ENCODE measurements at regions not wholly inside any gene's neighbourhood (a gene's known extent, or its start where the extent isn't known, plus 50 kb on each side); places are given as distances from the start of the nearest gene placed in this dataset.
"Not testable (repeated sequence)": the region's sequence is repeated elsewhere in the genome, so short reads cannot be mapped to it uniquely, and the experiment has no call there.

- no peak overlapping the region for H3K4me3 ChIP-seq (ENCODE audit: control insufficient read depth in 1 of 7, extremely low read depth in 1 of 7, insufficient read depth in 4 of 7, low read depth in 2 of 7, low read length in 6 of 7)
- H3K9me3 ChIP-seq (ENCODE audit: control extremely low read depth in 1 of 5, control insufficient read depth in 4 of 5, insufficient read depth in 2 of 5, low read depth in 1 of 5, low read length in 4 of 5) = peaks cover 0 to 19% (median 2%) of the 10 kb centered on the region in 5 experiments
- H3K4me1 ChIP-seq (ENCODE audit: control extremely low read depth in 1 of 4, control insufficient read depth in 4 of 4, insufficient read depth in 4 of 4, low read length in 3 of 4) = no peaks in the 10 kb centered on the region
- DNase-seq = no peak
- H3K27ac ChIP-seq (ENCODE audit: insufficient read depth in 1 of 2, low read depth in 1 of 2, low read length in 2 of 2, poor library complexity in 1 of 2, severe bottlenecking in 2 of 2) = no peak overlapping the region
- ChIA-PET CTCF (no interaction called here), POLR2A (no interaction called here)
- peaks cover 0 to 68% (median 23%) of the 10 kb centered on the region in 5 experiments for H3K27me3 ChIP-seq (replicated peaks in 2 of 5; ENCODE audit: control insufficient read depth in 4 of 5, insufficient read depth in 5 of 5, low read length in 4 of 5)
- no peaks in the 10 kb centered on the region for H3K36me3 ChIP-seq (ENCODE audit: control insufficient read depth in 4 of 4, insufficient read depth in 4 of 4, low read length in 3 of 4)
- WGBS (ENCODE audit: insufficient coverage) = no CpG with 5 or more reads among the region's 6 CpGs
Measured at GRCh38 chr10:29217292-29217738, 71.6 kb upstream of the LYZL1 start.

GRCh38 chr10:29223326-29223725 is 65.5 kb upstream of the LYZL1 start:
- H3K4me1 ChIP-seq (ENCODE audit: control extremely low read depth in 1 of 4, control insufficient read depth in 4 of 4, insufficient read depth in 4 of 4, low read length in 3 of 4) = no peaks in the 10 kb centered on the region
- WGBS (ENCODE audit: insufficient coverage) = 94% methylated on average over 4 of the region's 4 CpGs
- CTCF ChIA-PET = no interaction called here

GRCh38 chr10:29224631-29225030 is 64.2 kb upstream of the LYZL1 start:
- ChIA-PET CTCF (no interaction called here), POLR2A (no interaction called here)
- no peak overlapping the region for H3K4me3 ChIP-seq (ENCODE audit: control insufficient read depth in 1 of 7, extremely low read depth in 1 of 7, insufficient read depth in 4 of 7, low read depth in 2 of 7, low read length in 6 of 7)
- H3K36me3 ChIP-seq (ENCODE audit: control insufficient read depth in 4 of 4, insufficient read depth in 4 of 4, low read length in 3 of 4) = no peaks in the 10 kb centered on the region
- no peak for DNase-seq
- H3K9me3 ChIP-seq (ENCODE audit: control extremely low read depth in 1 of 5, control insufficient read depth in 4 of 5, insufficient read depth in 2 of 5, low read depth in 1 of 5, low read length in 4 of 5) = peaks cover 0 to 2% (median 0%) of the 10 kb centered on the region in 5 experiments
- no CpG with 5 or more reads among the region's 1 CpG for WGBS (ENCODE audit: insufficient coverage)
- H3K4me1 ChIP-seq (ENCODE audit: control extremely low read depth in 1 of 4, control insufficient read depth in 4 of 4, insufficient read depth in 4 of 4, low read length in 3 of 4) = no peaks in the 10 kb centered on the region
- no peak overlapping the region for H3K27ac ChIP-seq (ENCODE audit: insufficient read depth in 1 of 2, low read depth in 1 of 2, low read length in 2 of 2, poor library complexity in 1 of 2, severe bottlenecking in 2 of 2)
- H3K27me3 ChIP-seq (replicated peaks in 2 of 5; ENCODE audit: control insufficient read depth in 4 of 5, insufficient read depth in 5 of 5, low read length in 4 of 5) = peaks cover 0 to 73% (median 29%) of the 10 kb centered on the region in 5 experiments

More at GRCh38 chr10:29223326-29223725, 65.5 kb upstream of the LYZL1 start:
- H3K9me3 ChIP-seq (ENCODE audit: control extremely low read depth in 1 of 5, control insufficient read depth in 4 of 5, insufficient read depth in 2 of 5, low read depth in 1 of 5, low read length in 4 of 5) = peaks cover 0 to 2% (median 0%) of the 10 kb centered on the region in 5 experiments
- peaks cover 0 to 74% (median 32%) of the 10 kb centered on the region in 5 experiments for H3K27me3 ChIP-seq (replicated peaks in 2 of 5; ENCODE audit: control insufficient read depth in 4 of 5, insufficient read depth in 5 of 5, low read length in 4 of 5)
- no peak overlapping the region for H3K27ac ChIP-seq (ENCODE audit: insufficient read depth in 1 of 2, low read depth in 1 of 2, low read length in 2 of 2, poor library complexity in 1 of 2, severe bottlenecking in 2 of 2)
- H3K36me3 ChIP-seq (ENCODE audit: control insufficient read depth in 4 of 4, insufficient read depth in 4 of 4, low read length in 3 of 4) = no peaks in the 10 kb centered on the region
- no peak overlapping the region for H3K4me3 ChIP-seq (ENCODE audit: control insufficient read depth in 1 of 7, extremely low read depth in 1 of 7, insufficient read depth in 4 of 7, low read depth in 2 of 7, low read length in 6 of 7)
- POLR2A ChIA-PET = no interaction called here
- no peak for DNase-seq

- no peaks in the 10 kb centered on the region for H3K36me3 ChIP-seq (ENCODE audit: control insufficient read depth in 4 of 4, insufficient read depth in 4 of 4, low read length in 3 of 4)
- POLR2A ChIA-PET = no interaction called here
- DNase-seq = no peak
- H3K27ac ChIP-seq (ENCODE audit: insufficient read depth in 1 of 2, low read depth in 1 of 2, low read length in 2 of 2, poor library complexity in 1 of 2, severe bottlenecking in 2 of 2) = no peak overlapping the region
- no peaks in the 10 kb centered on the region for H3K9me3 ChIP-seq (ENCODE audit: control extremely low read depth in 1 of 5, control insufficient read depth in 4 of 5, insufficient read depth in 2 of 5, low read depth in 1 of 5, low read length in 4 of 5)
- H3K27me3 ChIP-seq (replicated peaks in 2 of 5; ENCODE audit: control insufficient read depth in 4 of 5, insufficient read depth in 5 of 5, low read length in 4 of 5) = peaks cover 4 to 69% (median 24%) of the 10 kb centered on the region in 5 experiments
- WGBS (ENCODE audit: insufficient coverage) = 100% methylated on average over 2 of the region's 2 CpGs
- no peak overlapping the region for H3K4me3 ChIP-seq (ENCODE audit: control insufficient read depth in 1 of 7, extremely low read depth in 1 of 7, insufficient read depth in 4 of 7, low read depth in 2 of 7, low read length in 6 of 7)
- CTCF ChIA-PET = no interaction called here
- H3K4me1 ChIP-seq (ENCODE audit: control extremely low read depth in 1 of 4, control insufficient read depth in 4 of 4, insufficient read depth in 4 of 4, low read length in 3 of 4) = no peaks in the 10 kb centered on the region
Measured at GRCh38 chr10:29227201-29227600, 61.7 kb upstream of the LYZL1 start.

- H3K4me1 ChIP-seq (ENCODE audit: control extremely low read depth in 1 of 4, control insufficient read depth in 4 of 4, insufficient read depth in 4 of 4, low read length in 3 of 4) = no peaks in the 10 kb centered on the region
- peaks cover 4 to 59% (median 24%) of the 10 kb centered on the region in 5 experiments for H3K27me3 ChIP-seq (replicated peaks in 2 of 5; ENCODE audit: control insufficient read depth in 4 of 5, insufficient read depth in 5 of 5, low read length in 4 of 5)
- no peaks in the 10 kb centered on the region for H3K36me3 ChIP-seq (ENCODE audit: control insufficient read depth in 4 of 4, insufficient read depth in 4 of 4, low read length in 3 of 4)
- no peaks in the 10 kb centered on the region for H3K9me3 ChIP-seq (ENCODE audit: control extremely low read depth in 1 of 5, control insufficient read depth in 4 of 5, insufficient read depth in 2 of 5, low read depth in 1 of 5, low read length in 4 of 5)
- WGBS (ENCODE audit: insufficient coverage) = 100% methylated on average over 3 of the region's 6 CpGs
- DNase-seq = no peak
- CTCF ChIA-PET = no interaction called here
- no peak overlapping the region for H3K4me3 ChIP-seq (ENCODE audit: control insufficient read depth in 1 of 7, extremely low read depth in 1 of 7, insufficient read depth in 4 of 7, low read depth in 2 of 7, low read length in 6 of 7)
- H3K27ac ChIP-seq (ENCODE audit: insufficient read depth in 1 of 2, low read depth in 1 of 2, low read length in 2 of 2, poor library complexity in 1 of 2, severe bottlenecking in 2 of 2) = no peak overlapping the region
- POLR2A ChIA-PET = interaction anchor here (0.6 kb wide), 1 partner anchor 14 kb away, joined by 3 read pairs; no protein-coding TSS in a partner anchor
Measured at GRCh38 chr10:29228562-29228961, 60.3 kb upstream of the LYZL1 start.

- 95% methylated on average over 14 of the region's 15 CpGs for whole genome bisulfite sequencing (ENCODE audit: insufficient coverage)
- H3K9me3 ChIP-seq (ENCODE audit: control extremely low read depth in 1 of 5, control insufficient read depth in 4 of 5, insufficient read depth in 2 of 5, low read depth in 1 of 5, low read length in 4 of 5) = no peaks in the 10 kb centered on the region
- no peak for DNase-seq
- ChIA-PET POLR2A (no interaction called here), CTCF (no interaction called here)
- no peaks in the 10 kb centered on the region for H3K4me1 ChIP-seq (ENCODE audit: control extremely low read depth in 1 of 4, control insufficient read depth in 4 of 4, insufficient read depth in 4 of 4, low read length in 3 of 4)
- H3K27me3 ChIP-seq (replicated peaks in 2 of 5; ENCODE audit: control insufficient read depth in 4 of 5, insufficient read depth in 5 of 5, low read length in 4 of 5) = peaks cover 4 to 53% (median 19%) of the 10 kb centered on the region in 5 experiments
- H3K27ac ChIP-seq (ENCODE audit: insufficient read depth in 1 of 2, low read depth in 1 of 2, low read length in 2 of 2, poor library complexity in 1 of 2, severe bottlenecking in 2 of 2) = no peak overlapping the region
- no peak overlapping the region for H3K4me3 ChIP-seq (ENCODE audit: control insufficient read depth in 1 of 7, extremely low read depth in 1 of 7, insufficient read depth in 4 of 7, low read depth in 2 of 7, low read length in 6 of 7)
- H3K36me3 ChIP-seq (ENCODE audit: control insufficient read depth in 4 of 4, insufficient read depth in 4 of 4, low read length in 3 of 4) = no peaks in the 10 kb centered on the region
Measured at GRCh38 chr10:29229258-29229705, 59.6 kb upstream of the LYZL1 start.

GRCh38 chr10:29236910-29237309 is 52.0 kb upstream of the LYZL1 start:
- H3K27ac ChIP-seq (ENCODE audit: insufficient read depth in 1 of 2, low read depth in 1 of 2, low read length in 2 of 2, poor library complexity in 1 of 2, severe bottlenecking in 2 of 2); H3K9me3 ChIP-seq (ENCODE audit: control extremely low read depth in 1 of 5, control insufficient read depth in 4 of 5, insufficient read depth in 2 of 5, low read depth in 1 of 5, low read length in 4 of 5); H3K4me3 ChIP-seq (ENCODE audit: control insufficient read depth in 1 of 7, extremely low read depth in 1 of 7, insufficient read depth in 4 of 7, low read depth in 2 of 7, low read length in 6 of 7); POLR2A ChIA-PET; H3K4me1 ChIP-seq (ENCODE audit: control extremely low read depth in 1 of 4, control insufficient read depth in 4 of 4, insufficient read depth in 4 of 4, low read length in 3 of 4); DNase-seq; CTCF ChIA-PET; H3K36me3 ChIP-seq (ENCODE audit: control insufficient read depth in 4 of 4, insufficient read depth in 4 of 4, low read length in 3 of 4): not testable (repeated sequence)
- WGBS (ENCODE audit: insufficient coverage) = 99% methylated on average over 11 of the region's 13 CpGs
- peaks cover 0 to 20% (median 4%) of the 10 kb centered on the region in 5 experiments for H3K27me3 ChIP-seq (replicated peaks in 2 of 5; ENCODE audit: control insufficient read depth in 4 of 5, insufficient read depth in 5 of 5, low read length in 4 of 5)
